ENCODE measurements at regions not wholly inside any gene's neighbourhood (a gene's known extent, or its start where the extent isn't known, plus 50 kb on each side); places are given as distances from the start of the nearest gene placed in this dataset.

- H3K27me3 ChIP-seq (ENCODE audit: insufficient read depth in 3 of 3, low read length in 2 of 3): no peaks in the 10 kb centered on the region
- no peaks in the 10 kb centered on the region for H3K4me1 ChIP-seq
- intact Hi-C loops (cut with DNase I): loop anchor here in 1 of 2 donors (10.0 kb wide), 1 partner anchor 106 kb away; no protein-coding TSS in a partner anchor
- H3K4me3 ChIP-seq: no peak overlapping the region
- no peak for DNase-seq
- TF ChIP-seq, protein P1, sequence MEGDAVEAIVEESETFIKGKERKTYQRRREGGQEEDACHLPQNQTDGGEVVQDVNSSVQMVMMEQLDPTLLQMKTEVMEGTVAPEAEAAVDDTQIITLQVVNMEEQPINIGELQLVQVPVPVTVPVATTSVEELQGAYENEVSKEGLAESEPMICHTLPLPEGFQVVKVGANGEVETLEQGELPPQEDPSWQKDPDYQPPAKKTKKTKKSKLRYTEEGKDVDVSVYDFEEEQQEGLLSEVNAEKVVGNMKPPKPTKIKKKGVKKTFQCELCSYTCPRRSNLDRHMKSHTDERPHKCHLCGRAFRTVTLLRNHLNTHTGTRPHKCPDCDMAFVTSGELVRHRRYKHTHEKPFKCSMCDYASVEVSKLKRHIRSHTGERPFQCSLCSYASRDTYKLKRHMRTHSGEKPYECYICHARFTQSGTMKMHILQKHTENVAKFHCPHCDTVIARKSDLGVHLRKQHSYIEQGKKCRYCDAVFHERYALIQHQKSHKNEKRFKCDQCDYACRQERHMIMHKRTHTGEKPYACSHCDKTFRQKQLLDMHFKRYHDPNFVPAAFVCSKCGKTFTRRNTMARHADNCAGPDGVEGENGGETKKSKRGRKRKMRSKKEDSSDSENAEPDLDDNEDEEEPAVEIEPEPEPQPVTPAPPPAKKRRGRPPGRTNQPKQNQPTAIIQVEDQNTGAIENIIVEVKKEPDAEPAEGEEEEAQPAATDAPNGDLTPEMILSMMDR (IDR thresholded peaks at IDR 0.05): no peak
- H3K9me3 ChIP-seq: no peaks in the 10 kb centered on the region
- no peaks in the 10 kb centered on the region for H3K36me3 ChIP-seq (ENCODE audit: insufficient read depth in 1 of 2, low read depth in 1 of 2)
- ATAC-seq: no peak
- no peak overlapping the region for H3K27ac ChIP-seq
- WGBS, 3 donors: 85 to 92% (median 90%) methylated on average over 12 of the region's 12 CpGs
Measured at GRCh38 chr2:72028351-72028995, 119.2 kb downstream of the CYP26B1 start.

GRCh38 chr2:72027426-72028161 lies 120.1 kb downstream of the CYP26B1 start:
- no peak for DNase-seq
- TF ChIP-seq, protein P1 (IDR thresholded peaks at IDR 0.05): no peak
- Histone ChIP-seq H3K36me3 (ENCODE audit: insufficient read depth in 1 of 2, low read depth in 1 of 2) (no peaks in the 10 kb centered on the region), H3K27ac (no peak overlapping the region), H3K4me3 (no peak overlapping the region), H3K27me3 (ENCODE audit: insufficient read depth in 3 of 3, low read length in 2 of 3) (no peaks in the 10 kb centered on the region), H3K9me3 (no peaks in the 10 kb centered on the region), H3K4me1 (no peaks in the 10 kb centered on the region)
- no peak for ATAC-seq
- 75 to 85% (median 81%) methylated on average over 13 of the region's 13 CpGs for WGBS, 3 donors
- intact Hi-C loops (cut with DNase I): loop anchor here in 1 of 2 donors (10.0 kb wide), 1 partner anchor 107 kb away; no protein-coding TSS in a partner anchor

- ATAC-seq (no peak), DNase-seq (no peak)
- Histone ChIP-seq H3K27ac (no peak overlapping the region), H3K4me3 (no peak overlapping the region), H3K9me3 (no peaks in the 10 kb centered on the region), H3K4me1 (no peaks in the 10 kb centered on the region), H3K27me3 (ENCODE audit: insufficient read depth in 3 of 3, low read length in 2 of 3) (no peaks in the 10 kb centered on the region), H3K36me3 (ENCODE audit: insufficient read depth in 1 of 2, low read depth in 1 of 2) (no peaks in the 10 kb centered on the region)
- 89 to 95% (median 91%) methylated on average over 10 of the region's 10 CpGs for WGBS, 3 donors
- intact Hi-C loops (cut with DNase I): loop anchor here in 1 of 2 donors (10.0 kb wide), 1 partner anchor 108 kb away; no protein-coding TSS in a partner anchor
- TF ChIP-seq, protein P1 (IDR thresholded peaks at IDR 0.05): no peak
Measured at GRCh38 chr2:72026819-72027425, 120.7 kb downstream of the CYP26B1 start.

GRCh38 chr2:72024451-72025175 lies 123.0 kb downstream of the CYP26B1 start:
- intact Hi-C loops (cut with DNase I): loop anchor here in 1 of 2 donors (10.0 kb wide), 1 partner anchor 110 kb away; no protein-coding TSS in a partner anchor
- Histone ChIP-seq H3K27me3 (ENCODE audit: insufficient read depth in 3 of 3, low read length in 2 of 3) (no peaks in the 10 kb centered on the region), H3K36me3 (ENCODE audit: insufficient read depth in 1 of 2, low read depth in 1 of 2) (no peaks in the 10 kb centered on the region), H3K4me3 (no peak overlapping the region), H3K4me1 (no peaks in the 10 kb centered on the region), H3K27ac (no peak overlapping the region), H3K9me3 (no peaks in the 10 kb centered on the region)
- no peak for DNase-seq
- TF ChIP-seq, protein P1 (IDR thresholded peaks at IDR 0.05): no peak
- no peak for ATAC-seq
- 80 to 85% (median 80%) methylated on average over 16 of the region's 16 CpGs for WGBS, 3 donors

All from psoas muscle (tissue), 7 donors.